Transverse colon (tissue), 4 donors: ENCODE measurements at regions not wholly inside any gene's neighbourhood (a gene's known extent, or its start where the extent isn't known, plus 50 kb on each side); places are given as distances from the start of the nearest gene placed in this dataset.

Experiments used
- DNase-seq: peaks from one replicate; pipeline ENCODE4 v3.0.0-alpha.2; 2019
- H3K27ac ChIP-seq, 4 donors: fragments of 200-600 bp; sonication (generic); 2 replicates each; pipeline ENCODE4 v1.5.1; 2016 to 2018; ENCODE audit warnings: inconsistent platforms in 4 of 4
- H3K27me3 ChIP-seq: fragments of 200-600 bp; sonication (generic); 2 replicates; pipeline ENCODE4 v1.5.1; 2017; ENCODE audit warnings: inconsistent platforms
- H3K36me3 ChIP-seq, 4 donors: fragments of 200-600 bp; sonication (generic); 2 replicates each; pipeline ENCODE4 v1.5.1; 2017 to 2019; ENCODE audit warnings: inconsistent platforms in 4 of 4
- H3K4me1 ChIP-seq, 4 donors: fragments of 200-600 bp; sonication (generic); 2 replicates each; pipeline ENCODE4 v1.5.1; 2017 to 2020; ENCODE audit warnings: inconsistent platforms in 4 of 4
- H3K4me3 ChIP-seq, 4 donors: fragments of 200-600 bp; sonication (generic); 1 replicate in 1 of 4; 2 replicates in 3 of 4; pipeline versions ENCODE4 v1.5.1 to v1.6.1; 2017 to 2019; ENCODE audit warnings: inconsistent platforms in 4 of 4
- H3K9me3 ChIP-seq, 2 donors: fragments of 200-600 bp; sonication (generic); 2 replicates each; pipeline ENCODE4 v1.5.1; 2017 to 2019; ENCODE audit warnings: inconsistent platforms in 2 of 2
- EP300 ChIP-seq: sonication (generic); formaldehyde crosslinking; IDR thresholded peaks from one replicate; pipeline ENCODE4 v1.6.1; 2017; ENCODE audit warnings: antibody characterized with exemption, low read depth
- POLR2A ChIP-seq: fragments of 450-650 bp; IDR thresholded peaks from one replicate; pipeline ENCODE4 v1.6.1; 2016; ENCODE audit warnings: antibody characterized with exemption, mild to moderate bottlenecking, moderate library complexity
- POLR2AphosphoS5 ChIP-seq, 3 donors: sonication (generic); formaldehyde crosslinking; IDR thresholded peaks; one replicate each; pipeline ENCODE4 v1.6.1; 2016; ENCODE audit warnings: antibody characterized with exemption in 3 of 3
- WGBS, 2 donors: methylation state at CpG; one replicate each; pipeline ENCODE4 v1.1.5; 2018; ENCODE audit warnings: low coverage in 1 of 2; 5-methylcytosine and 5-hydroxymethylcytosine counted together
- in situ Hi-C, 4 donors: fragments of 200-750 bp; cut with MboI; loops; one replicate each; pipeline versions ENCODE4 v1.15.0 to v1.15.1; 2017; ENCODE audit warnings: low sequenced_read_pairs in 3 of 4, low pct_ligation_motif_present in 1 of 4, low pct_unique_long_range_greater_than_20kb in 1 of 4
- intact Hi-C: fragments of 100-400 bp; cut with DNase I; formaldehyde crosslinking; loops from one replicate; pipeline ENCODE4 v1.15.1; 2023; ENCODE audit warnings: low total_unique reads
- TF ChIP-seq, protein P1 (sequence below), 5 experiments: fragments of 200-600 bp in 3 of 5; fragments of 450-650 bp in 2 of 5; sonication (generic) in 3 of 5; IDR thresholded peaks; 1 replicate in 2 of 5; 2 replicates in 3 of 5; pipeline ENCODE4 v1.5.1; 2016 to 2017; ENCODE audit warnings: antibody characterized with exemption in 5 of 5, inconsistent platforms in 3 of 5, mild to moderate bottlenecking in 2 of 5, moderate library complexity in 1 of 5

- Histone ChIP-seq H3K4me3 (no peak overlapping the region), H3K4me1 (no peaks in the 10 kb centered on the region), H3K36me3 (no peaks in the 10 kb centered on the region), H3K27me3 (no peaks in the 10 kb centered on the region), H3K9me3 (no peaks in the 10 kb centered on the region), H3K27ac (no peak overlapping the region)
- no peak for DNase-seq
- 67 to 80% methylated on average over 1 to 2 of the region's 2 CpGs for WGBS, 2 donors
- in situ Hi-C loops (no loop called here), intact Hi-C loops (no loop called here)
- TF ChIP-seq, protein P1, sequence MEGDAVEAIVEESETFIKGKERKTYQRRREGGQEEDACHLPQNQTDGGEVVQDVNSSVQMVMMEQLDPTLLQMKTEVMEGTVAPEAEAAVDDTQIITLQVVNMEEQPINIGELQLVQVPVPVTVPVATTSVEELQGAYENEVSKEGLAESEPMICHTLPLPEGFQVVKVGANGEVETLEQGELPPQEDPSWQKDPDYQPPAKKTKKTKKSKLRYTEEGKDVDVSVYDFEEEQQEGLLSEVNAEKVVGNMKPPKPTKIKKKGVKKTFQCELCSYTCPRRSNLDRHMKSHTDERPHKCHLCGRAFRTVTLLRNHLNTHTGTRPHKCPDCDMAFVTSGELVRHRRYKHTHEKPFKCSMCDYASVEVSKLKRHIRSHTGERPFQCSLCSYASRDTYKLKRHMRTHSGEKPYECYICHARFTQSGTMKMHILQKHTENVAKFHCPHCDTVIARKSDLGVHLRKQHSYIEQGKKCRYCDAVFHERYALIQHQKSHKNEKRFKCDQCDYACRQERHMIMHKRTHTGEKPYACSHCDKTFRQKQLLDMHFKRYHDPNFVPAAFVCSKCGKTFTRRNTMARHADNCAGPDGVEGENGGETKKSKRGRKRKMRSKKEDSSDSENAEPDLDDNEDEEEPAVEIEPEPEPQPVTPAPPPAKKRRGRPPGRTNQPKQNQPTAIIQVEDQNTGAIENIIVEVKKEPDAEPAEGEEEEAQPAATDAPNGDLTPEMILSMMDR (IDR thresholded peaks at IDR 0.05), result no peak
- TF ChIP-seq POLR2AphosphoS5 (IDR thresholded peaks at IDR 0.05) (no peak), POLR2A (no peak), EP300 (no peak)
Measured at GRCh38 chr3:137347132-137347531, 389.3 kb downstream of the IL20RB start.

GRCh38 chr3:137347817-137348368, 390.1 kb downstream of the IL20RB start:
- WGBS, 2 donors, result 15 to 26% methylated on average over 1 of the region's 1 CpG
- intact Hi-C loops (no loop called here), in situ Hi-C loops (no loop called here)
- Histone ChIP-seq H3K4me3 (no peak overlapping the region), H3K27me3 (no peaks in the 10 kb centered on the region), H3K27ac (no peak overlapping the region), H3K9me3 (no peaks in the 10 kb centered on the region), H3K4me1 (no peaks in the 10 kb centered on the region), H3K36me3 (no peaks in the 10 kb centered on the region)
- no peak for DNase-seq
- TF ChIP-seq, protein P1 (IDR thresholded peaks at IDR 0.05), result no peak
- TF ChIP-seq POLR2AphosphoS5 (IDR thresholded peaks at IDR 0.05) (no peak), POLR2A (no peak), EP300 (no peak)

DNA sequence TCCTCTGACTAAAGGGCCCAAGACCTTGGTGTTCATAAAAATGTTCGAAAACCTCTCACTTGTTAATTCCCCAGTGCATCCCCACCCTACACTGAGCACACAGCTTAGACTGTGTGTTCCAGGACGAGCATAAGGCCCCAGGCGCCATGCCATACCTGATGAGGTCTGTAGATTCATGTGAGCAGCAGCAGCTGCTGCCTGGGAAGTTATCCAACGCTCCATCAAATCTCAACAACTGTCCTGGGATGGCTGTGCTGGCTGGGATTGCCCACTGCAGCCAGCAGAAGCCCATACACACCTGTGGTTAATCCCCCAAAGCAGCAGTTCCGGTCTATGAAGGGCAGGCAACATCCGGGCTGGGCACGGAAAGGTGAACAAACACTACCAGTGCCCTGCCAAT, 391.2 kb downstream of the IL20RB start:
- H3K4me1 ChIP-seq, result no peaks in the 10 kb centered on the region
- TF ChIP-seq POLR2AphosphoS5 (IDR thresholded peaks at IDR 0.05) (no peak), EP300 (no peak)
- TF ChIP-seq, protein P1 (IDR thresholded peaks at IDR 0.05), result no peak
- H3K27me3 ChIP-seq, result no peaks in the 10 kb centered on the region
- H3K4me3 ChIP-seq, result no peak overlapping the region
- intact Hi-C loops (no loop called here), in situ Hi-C loops (no loop called here)
- H3K36me3 ChIP-seq, result no peaks in the 10 kb centered on the region
- 61% methylated on average over 7 of the region's 7 CpGs; no CpG with 5 or more reads in 1 of the 2 donors for WGBS, 2 donors
- DNase-seq, result no peak
- H3K9me3 ChIP-seq, result no peaks in the 10 kb centered on the region
- no peak overlapping the region for H3K27ac ChIP-seq

GRCh38 chr3:137349557-137350348, 392.0 kb downstream of the IL20RB start:
- H3K4me1 ChIP-seq, result no peaks in the 10 kb centered on the region
- H3K4me3 ChIP-seq, result no peak overlapping the region
- in situ Hi-C loops, result no loop called here
- H3K27me3 ChIP-seq, result no peaks in the 10 kb centered on the region
- H3K9me3 ChIP-seq, result no peaks in the 10 kb centered on the region
- WGBS, 2 donors, result 73 to 80% methylated on average over 8 of the region's 8 CpGs
- intact Hi-C loops, result no loop called here
- no peak for DNase-seq
- no peaks in the 10 kb centered on the region for H3K36me3 ChIP-seq
- TF ChIP-seq, protein P1 (IDR thresholded peaks at IDR 0.05), result no peak
- TF ChIP-seq EP300 (no peak), POLR2A (no peak), POLR2AphosphoS5 (IDR thresholded peaks at IDR 0.05) (no peak)
- H3K27ac ChIP-seq, result no peak overlapping the region
